HepG2 (cell line): ENCODE measurements at regions not wholly inside any gene's neighbourhood (a gene's known extent, or its start where the extent isn't known, plus 50 kb on each side); places are given as distances from the start of the nearest gene placed in this dataset.

Source experiments
- ATAC-seq: fragments of 200-7000 bp; cut with Tn5 transposase; 3 replicates; pipeline ENCODE4 v1.9.1; 2020; ENCODE audit warnings: mild to moderate bottlenecking, moderate library complexity
- BruUV-seq: library from RNA; stranded (reverse); fragments of 400-500 nt; replicated peaks from 2 replicates; lab custom pipeline; 2021; lab: Mats Ljungman, UMichigan
- CTCF ChIA-PET: fragments of 300-600 bp; formaldehyde crosslinking; extraction: SDS; loops from one replicate; lab custom pipeline; 2021; ENCODE audit warnings: low total read pairs, inconsistent platforms, low intra/inter-chr PET ratio; lab: Yijun Ruan, JAX
- POLR2A ChIA-PET: fragments of 350-600 bp; sonication (Branson Sonifier 250); formaldehyde crosslinking; loops from one replicate; lab custom pipeline; 2020; ENCODE audit warnings: antibody characterized with exemption, inconsistent platforms; lab: Yijun Ruan, JAX
- DNase-seq: peaks from one replicate; pipeline ENCODE4 v3.0.0-alpha.2; 2015; ENCODE audit warnings: low spot score
- FAIRE-seq: peaks from 3 replicates; lab custom pipeline; 2011; peaks lifted over from hg19 to GRCh38; lab: Jason Lieb, UNC
- H2AFZ ChIP-seq: one replicate; pipeline ENCODE4 v1.6.1; 2011; ENCODE audit warnings: low read length, inconsistent platforms
- H3K27ac ChIP-seq: fragments of 300-600 bp; 3 replicates; pipeline ENCODE4 v1.8.0; 2011; ENCODE audit warnings: mixed run types, mild to moderate bottlenecking, mixed read lengths, low read length, inconsistent platforms; ENCODE audit not compliant: insufficient read depth; ENCODE audit errors: extremely low read length
- H3K27me3 ChIP-seq, 2 experiments: fragments of 200-600 bp in 1 of 2; 2 replicates in 1 of 2; 3 replicates in 1 of 2; pipeline versions ENCODE4 v1.6.0 to v1.8.0; 2011; ENCODE audit warnings: low read length in 2 of 2, mild to moderate bottlenecking in 2 of 2, moderate library complexity in 2 of 2, inconsistent platforms in 1 of 2; ENCODE audit not compliant: insufficient read depth in 2 of 2, control insufficient read depth in 1 of 2
- H3K36me3 ChIP-seq, 2 experiments: fragments of 200-600 bp in 1 of 2; replicated peaks in 1 of 2; 2 replicates in 1 of 2; 3 replicates in 1 of 2; pipeline versions ENCODE4 v1.5.1 to v1.8.0; 2011; ENCODE audit warnings: low read length in 2 of 2, inconsistent platforms in 1 of 2; ENCODE audit not compliant: insufficient read depth in 2 of 2, control insufficient read depth in 1 of 2
- H3K4me1 ChIP-seq: 2 replicates; pipeline ENCODE4 v1.5.1; 2012; ENCODE audit warnings: low read length, inconsistent platforms; ENCODE audit not compliant: insufficient read depth
- H3K4me2 ChIP-seq: 2 replicates; pipeline ENCODE4 v1.6.0; 2011; ENCODE audit warnings: low read depth, low read length, inconsistent platforms
- H3K4me3 ChIP-seq, 3 experiments: fragments of 200-600 bp in 1 of 3; sonication (generic), shearing (Covaris generic) in 1 of 3; replicated peaks in 1 of 3; 2 replicates each; pipeline ENCODE4 v1.5.1; 2011 to 2016; ENCODE audit warnings: low read length in 3 of 3, inconsistent platforms in 2 of 3, low read depth in 2 of 3, mild to moderate bottlenecking in 2 of 3, control low read depth in 1 of 3, mixed read lengths in 1 of 3; ENCODE audit not compliant: insufficient read depth in 1 of 3
- H3K79me2 ChIP-seq: one replicate; pipeline ENCODE4 v1.6.1; 2011; ENCODE audit warnings: low read length, inconsistent platforms; ENCODE audit not compliant: insufficient read depth
- H3K9ac ChIP-seq: 2 replicates; pipeline ENCODE4 v1.6.0; 2011; ENCODE audit warnings: mild to moderate bottlenecking, low read depth, low read length, inconsistent platforms; ENCODE audit not compliant: insufficient read depth
- H3K9me3 ChIP-seq: 2 replicates; pipeline ENCODE4 v1.5.1; 2012; ENCODE audit warnings: mild to moderate bottlenecking, low read length
- H4K20me1 ChIP-seq: 2 replicates; pipeline ENCODE4 v1.6.0; 2011; ENCODE audit warnings: inconsistent platforms, mild to moderate bottlenecking, low read length, moderate library complexity; ENCODE audit not compliant: insufficient read depth
- AHR ChIP-seq: IDR thresholded peaks from 2 replicates; pipeline ENCODE4 v1.6.1; 2018; ENCODE audit warnings: missing genetic modification reagents, missing compliant biosample characterization
- ARNT2 ChIP-seq: sonication (generic); formaldehyde crosslinking; IDR thresholded peaks from 2 replicates; pipeline ENCODE4 v1.8.0; 2022; ENCODE audit warnings: mild to moderate bottlenecking, low read depth, missing genetic modification reagents, moderate library complexity
- CEBPG ChIP-seq: IDR thresholded peaks from 2 replicates; pipeline ENCODE4 v1.6.1; 2016
- CENPX ChIP-seq: sonication (generic); formaldehyde crosslinking; IDR thresholded peaks from 2 replicates; pipeline ENCODE4 v1.9.0; 2021; ENCODE audit warnings: mild to moderate bottlenecking, missing genetic modification reagents, moderate library complexity
- FOXP1 ChIP-seq, 2 experiments: fragments of 450-650 bp in 1 of 2; IDR thresholded peaks; 2 replicates each; pipeline ENCODE4 v1.6.1; 2017 to 2018; ENCODE audit warnings: antibody characterized with exemption in 1 of 2
- KDM3A ChIP-seq: IDR thresholded peaks from 2 replicates; pipeline ENCODE4 v1.6.1; 2018; ENCODE audit warnings: low read depth, missing compliant biosample characterization
- MED1 ChIP-seq: sonication (generic); formaldehyde crosslinking; IDR thresholded peaks from 2 replicates; pipeline ENCODE4 v1.4.0; 2020; ENCODE audit warnings: missing genetic modification reagents
- MED8 ChIP-seq: sonication (generic); formaldehyde crosslinking; IDR thresholded peaks from 2 replicates; pipeline ENCODE4 v1.8.1; 2023; ENCODE audit warnings: mild to moderate bottlenecking, missing genetic modification reagents; ENCODE audit not compliant: insufficient replicate concordance
- PRPF4 ChIP-seq: fragments of 200-400 bp; formaldehyde crosslinking; IDR thresholded peaks from 2 replicates; pipeline ENCODE4 v1.6.1; 2016; ENCODE audit warnings: low read length, low read depth; ENCODE audit not compliant: poor library complexity, severe bottlenecking
- RBAK ChIP-seq: sonication (generic); formaldehyde crosslinking; IDR thresholded peaks from 2 replicates; pipeline ENCODE4 v1.5.1; 2020; ENCODE audit warnings: mild to moderate bottlenecking, missing genetic modification reagents
- RFXANK ChIP-seq: IDR thresholded peaks from 2 replicates; pipeline ENCODE4 v1.6.1; 2016
- RXRA ChIP-seq: sonication (generic); formaldehyde crosslinking; IDR thresholded peaks from 2 replicates; pipeline ENCODE4 v1.5.1; 2020; ENCODE audit warnings: missing genetic modification reagents
- SALL1 ChIP-seq: sonication (generic); formaldehyde crosslinking; IDR thresholded peaks from 2 replicates; pipeline ENCODE4 v1.8.0; 2022; ENCODE audit warnings: mild to moderate bottlenecking, missing genetic modification reagents
- XRCC5 ChIP-seq: fragments of 200-400 bp; formaldehyde crosslinking; optimal IDR thresholded peaks from 2 replicates; pipeline ENCODE3; 2017; ENCODE audit warnings: mild to moderate bottlenecking, low read length
- ZNF788 ChIP-seq: sonication (generic); formaldehyde crosslinking; IDR thresholded peaks from 2 replicates; pipeline ENCODE4 v1.5.0; 2020; ENCODE audit warnings: mild to moderate bottlenecking, missing genetic modification reagents, borderline replicate concordance
- ZSCAN9 ChIP-seq: IDR thresholded peaks from 2 replicates; pipeline ENCODE4 v1.6.1; 2016; ENCODE audit warnings: borderline replicate concordance
- WGBS: methylation state at CpG from one replicate; pipeline ENCODE4 v1.1.6; 2017; ENCODE audit warnings: low lambda C conversion rate; 5-methylcytosine and 5-hydroxymethylcytosine counted together
- in situ Hi-C: cut with HindIII; loops from 2 replicates; pipeline ENCODE4 v1.10.0; 2017; ENCODE audit warnings: low pct_unique_long_range_greater_than_20kb; ENCODE audit not compliant: extremely low pct_ligation_motif_present
- intact Hi-C: fragments of 100-400 bp; cut with micrococcal nuclease; formaldehyde crosslinking; loops from one replicate; pipeline ENCODE4 v1.10.0; 2022; ENCODE audit not compliant: unreplicated experiment
- TF ChIP-seq, protein P1 (sequence below): sonication (generic); formaldehyde crosslinking; conservative IDR thresholded peaks from 2 replicates; pipeline ENCODE4 v1.8.0; 2022; ENCODE audit warnings: mild to moderate bottlenecking, moderate library complexity, missing genetic modification reagents
- TF ChIP-seq, protein P2 (sequence below): IDR thresholded peaks from 2 replicates; pipeline ENCODE4 v1.6.1; 2016; ENCODE audit warnings: mild to moderate bottlenecking
- TF ChIP-seq, protein P3 (sequence below): IDR thresholded peaks from 2 replicates; pipeline ENCODE4 v1.6.1; 2016
- TF ChIP-seq, protein P4 (sequence below): sonication (generic); formaldehyde crosslinking; IDR thresholded peaks from 2 replicates; pipeline ENCODE4 v1.5.0; 2020; ENCODE audit warnings: missing genetic modification reagents
- TF ChIP-seq, protein P5 (sequence below): sonication (generic); formaldehyde crosslinking; IDR thresholded peaks from 2 replicates; pipeline ENCODE4 v1.4.0; 2020; ENCODE audit warnings: mild to moderate bottlenecking, missing genetic modification reagents

DNA sequence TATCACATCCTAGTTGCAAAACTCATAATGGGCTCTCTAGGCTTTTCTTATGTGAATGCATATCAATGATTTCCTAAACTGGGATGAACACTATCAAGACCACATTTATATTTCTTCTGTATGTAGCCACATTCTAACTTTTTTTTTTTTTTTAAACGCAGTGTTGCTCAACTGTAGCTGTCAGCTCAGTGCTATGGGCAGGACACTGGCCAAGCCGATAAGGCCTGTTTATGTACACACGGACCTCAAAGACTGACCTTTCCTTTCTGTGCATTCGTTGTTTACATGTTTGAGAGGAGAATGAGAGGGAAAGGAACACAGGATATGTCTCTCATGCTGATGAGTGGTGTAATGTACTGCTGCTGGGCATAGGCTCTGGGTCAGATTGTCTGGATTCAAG lies 75.1 kb upstream of the B3GAT2 start (continued):
- TF ChIP-seq, protein P1, sequence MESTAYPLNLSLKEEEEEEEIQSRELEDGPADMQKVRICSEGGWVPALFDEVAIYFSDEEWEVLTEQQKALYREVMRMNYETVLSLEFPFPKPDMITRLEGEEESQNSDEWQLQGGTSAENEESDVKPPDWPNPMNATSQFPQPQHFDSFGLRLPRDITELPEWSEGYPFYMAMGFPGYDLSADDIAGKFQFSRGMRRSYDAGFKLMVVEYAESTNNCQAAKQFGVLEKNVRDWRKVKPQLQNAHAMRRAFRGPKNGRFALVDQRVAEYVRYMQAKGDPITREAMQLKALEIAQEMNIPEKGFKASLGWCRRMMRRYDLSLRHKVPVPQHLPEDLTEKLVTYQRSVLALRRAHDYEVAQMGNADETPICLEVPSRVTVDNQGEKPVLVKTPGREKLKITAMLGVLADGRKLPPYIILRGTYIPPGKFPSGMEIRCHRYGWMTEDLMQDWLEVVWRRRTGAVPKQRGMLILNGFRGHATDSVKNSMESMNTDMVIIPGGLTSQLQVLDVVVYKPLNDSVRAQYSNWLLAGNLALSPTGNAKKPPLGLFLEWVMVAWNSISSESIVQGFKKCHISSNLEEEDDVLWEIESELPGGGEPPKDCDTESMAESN (CRISPR knock-in tag) = 0 out of 2 replicates have a peak, but pooled peaks have one; percentile 34
- TF ChIP-seq ZSCAN9 (CRISPR knock-in tag) = peak; percentile 59; the same call in 1 of the 2 replicates
- TF ChIP-seq ZNF788 (CRISPR knock-in tag) = peak; percentile 25; the same call in 1 of the 2 replicates
- peak; percentile 91 for TF ChIP-seq CEBPG (CRISPR knock-in tag)
- TF ChIP-seq RXRA (CRISPR knock-in tag) = peak; percentile 19; the same call in 1 of the 2 replicates
- TF ChIP-seq, protein P2, sequence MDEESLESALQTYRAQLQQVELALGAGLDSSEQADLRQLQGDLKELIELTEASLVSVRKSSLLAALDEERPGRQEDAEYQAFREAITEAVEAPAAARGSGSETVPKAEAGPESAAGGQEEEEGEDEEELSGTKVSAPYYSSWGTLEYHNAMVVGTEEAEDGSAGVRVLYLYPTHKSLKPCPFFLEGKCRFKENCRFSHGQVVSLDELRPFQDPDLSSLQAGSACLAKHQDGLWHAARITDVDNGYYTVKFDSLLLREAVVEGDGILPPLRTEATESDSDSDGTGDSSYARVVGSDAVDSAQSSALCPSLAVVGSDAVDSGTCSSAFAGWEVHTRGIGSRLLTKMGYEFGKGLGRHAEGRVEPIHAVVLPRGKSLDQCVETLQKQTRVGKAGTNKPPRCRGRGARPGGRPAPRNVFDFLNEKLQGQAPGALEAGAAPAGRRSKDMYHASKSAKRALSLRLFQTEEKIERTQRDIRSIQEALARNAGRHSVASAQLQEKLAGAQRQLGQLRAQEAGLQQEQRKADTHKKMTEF (CRISPR knock-in tag) = peak; percentile 47; the same call in 1 of the 2 replicates
- TF ChIP-seq FOXP1 (IDR thresholded peaks at IDR 0.05) = peak; percentile 95
- TF ChIP-seq FOXP1 (CRISPR knock-in tag; IDR thresholded peaks at IDR 0.05) = peak; percentile 100

DNA sequence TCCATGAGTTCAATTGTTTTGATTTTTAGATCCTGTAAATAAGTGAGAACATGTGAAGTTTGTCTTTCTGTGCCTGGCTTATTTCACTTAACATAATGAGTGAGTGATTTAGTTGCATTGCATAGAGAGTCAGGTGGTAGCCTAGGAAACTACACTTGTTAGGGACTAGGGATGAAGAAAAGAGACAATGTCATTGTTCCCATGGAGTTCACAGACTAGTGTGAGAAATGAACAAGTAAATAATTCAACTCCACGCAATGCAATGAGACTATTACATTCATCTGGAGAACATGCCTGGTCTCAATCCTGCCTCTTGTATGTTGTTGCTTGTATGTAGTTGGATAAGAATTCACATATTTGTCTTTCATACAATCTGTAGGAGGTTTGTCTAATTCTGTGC lies 76.3 kb upstream of the B3GAT2 start:
- H4K20me1 ChIP-seq = no peaks in the 10 kb centered on the region
- peaks cover 16% of the 10 kb centered on the region for H3K4me1 ChIP-seq
- no peak overlapping the region for H2AFZ ChIP-seq
- WGBS = 7% methylated on average over 1 of the region's 1 CpG
- no peak overlapping the region for H3K9ac ChIP-seq
- no TSS peak for BruUV-seq
- ChIA-PET CTCF (no interaction called here), POLR2A (no interaction called here)
- no peak overlapping the region for H3K4me2 ChIP-seq
- intact Hi-C loops = no loop called here
- ATAC-seq = no peak
- no peak for FAIRE-seq
- H3K27ac ChIP-seq = no peak overlapping the region
- H3K27me3 ChIP-seq = no peaks in the 10 kb centered on the region
- in situ Hi-C loops = no loop called here
- DNase-seq = no peak
- no peaks in the 10 kb centered on the region for H3K79me2 ChIP-seq
- H3K36me3 ChIP-seq = no peaks in the 10 kb centered on the region
- H3K9me3 ChIP-seq = no peaks in the 10 kb centered on the region
- H3K4me3 ChIP-seq = no peak overlapping the region
- no peak for TF ChIP-seq CENPX
- TF ChIP-seq PRPF4 = no peak
- no peak for TF ChIP-seq MED1 (CRISPR knock-in tag)
- TF ChIP-seq, protein P3, sequence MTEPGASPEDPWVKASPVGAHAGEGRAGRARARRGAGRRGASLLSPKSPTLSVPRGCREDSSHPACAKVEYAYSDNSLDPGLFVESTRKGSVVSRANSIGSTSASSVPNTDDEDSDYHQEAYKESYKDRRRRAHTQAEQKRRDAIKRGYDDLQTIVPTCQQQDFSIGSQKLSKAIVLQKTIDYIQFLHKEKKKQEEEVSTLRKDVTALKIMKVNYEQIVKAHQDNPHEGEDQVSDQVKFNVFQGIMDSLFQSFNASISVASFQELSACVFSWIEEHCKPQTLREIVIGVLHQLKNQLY (CRISPR knock-in tag) = no peak
- TF ChIP-seq AHR = no peak
- no peak for TF ChIP-seq RFXANK
- no peak for TF ChIP-seq ARNT2 (CRISPR knock-in tag)
- TF ChIP-seq MED8 = no peak
- TF ChIP-seq, protein P4, sequence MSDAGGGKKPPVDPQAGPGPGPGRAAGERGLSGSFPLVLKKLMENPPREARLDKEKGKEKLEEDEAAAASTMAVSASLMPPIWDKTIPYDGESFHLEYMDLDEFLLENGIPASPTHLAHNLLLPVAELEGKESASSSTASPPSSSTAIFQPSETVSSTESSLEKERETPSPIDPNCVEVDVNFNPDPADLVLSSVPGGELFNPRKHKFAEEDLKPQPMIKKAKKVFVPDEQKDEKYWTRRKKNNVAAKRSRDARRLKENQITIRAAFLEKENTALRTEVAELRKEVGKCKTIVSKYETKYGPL = no peak
- TF ChIP-seq KDM3A (CRISPR knock-in tag) = no peak
- TF ChIP-seq, protein P5, sequence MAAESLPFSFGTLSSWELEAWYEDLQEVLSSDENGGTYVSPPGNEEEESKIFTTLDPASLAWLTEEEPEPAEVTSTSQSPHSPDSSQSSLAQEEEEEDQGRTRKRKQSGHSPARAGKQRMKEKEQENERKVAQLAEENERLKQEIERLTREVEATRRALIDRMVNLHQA = no peak
- no peak for TF ChIP-seq RBAK (CRISPR knock-in tag)
- no peak for TF ChIP-seq SALL1 (CRISPR knock-in tag)
- no peak for TF ChIP-seq XRCC5
